Mesenchymal stem cell (in vitro differentiated cells and primary cell): ENCODE measurements at regions not wholly inside any gene's neighbourhood (a gene's known extent, or its start where the extent isn't known, plus 50 kb on each side); places are given as distances from the start of the nearest gene placed in this dataset.

Experiments used
- DNase-seq: peaks from one replicate; pipeline ENCODE4 v3.0.0-alpha.2; 2013
- H2AFZ ChIP-seq: one replicate; pipeline ENCODE4 v1.6.1; 2013; ENCODE audit warnings: low read depth, mild to moderate bottlenecking, control low read depth, inconsistent platforms, low read length, moderate library complexity
- H2AK5ac ChIP-seq: 2 replicates; pipeline ENCODE4 v1.6.1; 2013; ENCODE audit warnings: low read length, moderate library complexity, mild to moderate bottlenecking, inconsistent platforms; ENCODE audit not compliant: severe bottlenecking
- H2BK120ac ChIP-seq: one replicate; pipeline ENCODE4 v1.6.1; 2013; ENCODE audit warnings: low read depth, mild to moderate bottlenecking, inconsistent platforms, low read length, moderate library complexity
- H2BK12ac ChIP-seq, 2 experiments: one replicate each; pipeline ENCODE4 v1.6.1; 2013; ENCODE audit warnings: inconsistent platforms in 2 of 2, low read length in 2 of 2, mild to moderate bottlenecking in 2 of 2, moderate library complexity in 2 of 2, control low read depth in 1 of 2
- H2BK15ac ChIP-seq: one replicate; pipeline ENCODE4 v1.6.1; 2013; ENCODE audit warnings: mild to moderate bottlenecking, low read depth, inconsistent platforms; ENCODE audit not compliant: poor library complexity, severe bottlenecking
- H2BK5ac ChIP-seq: 2 replicates; pipeline ENCODE4 v1.6.1; 2013; ENCODE audit warnings: low read depth, mild to moderate bottlenecking, low read length, control low read depth, inconsistent platforms; ENCODE audit not compliant: poor library complexity, severe bottlenecking
- H3K14ac ChIP-seq, 2 experiments: one replicate each; pipeline ENCODE4 v1.6.1; 2013; ENCODE audit warnings: inconsistent platforms in 2 of 2, low read length in 2 of 2, control low read depth in 1 of 2, mild to moderate bottlenecking in 1 of 2, moderate library complexity in 1 of 2
- H3K18ac ChIP-seq, 2 experiments: one replicate each; pipeline ENCODE4 v1.6.1; 2013; ENCODE audit warnings: inconsistent platforms in 2 of 2, low read length in 2 of 2, control low read depth in 1 of 2, low read depth in 1 of 2, mild to moderate bottlenecking in 1 of 2
- H3K23ac ChIP-seq, 2 experiments: one replicate each; pipeline ENCODE4 v1.6.1; 2013; ENCODE audit warnings: inconsistent platforms in 2 of 2, low read length in 2 of 2, mild to moderate bottlenecking in 2 of 2, moderate library complexity in 2 of 2, control low read depth in 1 of 2
- H3K27ac ChIP-seq: 2 replicates; pipeline ENCODE4 v1.5.1; 2013; ENCODE audit warnings: mild to moderate bottlenecking, moderate library complexity, low read length, control low read depth, inconsistent platforms; ENCODE audit not compliant: poor library complexity, severe bottlenecking
- H3K27me3 ChIP-seq, 2 experiments: 2 replicates each; pipeline versions ENCODE4 v1.6.1 to v1.7.0; 2013; ENCODE audit warnings: low read length in 2 of 2, mild to moderate bottlenecking in 2 of 2, moderate library complexity in 2 of 2, control low read depth in 1 of 2, inconsistent platforms in 1 of 2; ENCODE audit not compliant: control insufficient read depth in 1 of 2, insufficient read depth in 1 of 2
- H3K36me3 ChIP-seq, 2 experiments: 2 replicates each; pipeline versions ENCODE4 v1.6.1 to v1.7.0; 2013; ENCODE audit warnings: low read length in 2 of 2, control low read depth in 1 of 2, inconsistent platforms in 1 of 2, low read depth in 1 of 2, mild to moderate bottlenecking in 1 of 2; ENCODE audit not compliant: insufficient read depth in 2 of 2, control insufficient read depth in 1 of 2
- H3K4ac ChIP-seq, 2 experiments: one replicate each; pipeline ENCODE4 v1.6.1; 2013; ENCODE audit warnings: inconsistent platforms in 2 of 2, low read length in 2 of 2, mild to moderate bottlenecking in 2 of 2, moderate library complexity in 2 of 2, control low read depth in 1 of 2, low read depth in 1 of 2
- H3K4me1 ChIP-seq: 2 replicates; pipeline ENCODE4 v1.6.1; 2013; ENCODE audit warnings: low read depth, low read length, control low read depth; ENCODE audit not compliant: control insufficient read depth, insufficient read depth
- H3K4me2 ChIP-seq: 2 replicates; pipeline ENCODE4 v1.6.1; 2013; ENCODE audit warnings: low read length, mild to moderate bottlenecking, inconsistent platforms; ENCODE audit not compliant: poor library complexity, severe bottlenecking
- H3K4me3 ChIP-seq, 2 experiments: 2 replicates each; pipeline versions ENCODE4 v1.5.1 to v1.7.0; 2013; ENCODE audit warnings: low read length in 2 of 2, mild to moderate bottlenecking in 2 of 2, control low read depth in 1 of 2, low read depth in 1 of 2; ENCODE audit not compliant: insufficient read depth in 1 of 2
- H3K79me1 ChIP-seq: replicated peaks from 2 replicates; pipeline ENCODE4 v1.6.1; 2013; ENCODE audit warnings: mild to moderate bottlenecking, control low read depth, low read length, inconsistent platforms; ENCODE audit not compliant: poor library complexity, severe bottlenecking
- H3K9ac ChIP-seq: 2 replicates; pipeline ENCODE4 v1.7.0; 2013; ENCODE audit warnings: mild to moderate bottlenecking, low read length, moderate library complexity
- H3K9me3 ChIP-seq: 2 replicates; pipeline ENCODE4 v1.7.0; 2013; ENCODE audit warnings: mild to moderate bottlenecking, low read length; ENCODE audit not compliant: control insufficient read depth
- H4K8ac ChIP-seq: one replicate; pipeline ENCODE4 v1.6.1; 2013; ENCODE audit warnings: inconsistent platforms, mild to moderate bottlenecking, low read length, moderate library complexity
- H4K91ac ChIP-seq: one replicate; pipeline ENCODE4 v1.6.1; 2013; ENCODE audit warnings: mild to moderate bottlenecking, low read length, inconsistent platforms
- WGBS: methylation state at CpG from one replicate; pipeline ENCODE4 v1.1.7; 2013; ENCODE audit warnings: mixed read lengths; 5-methylcytosine and 5-hydroxymethylcytosine counted together

DNA sequence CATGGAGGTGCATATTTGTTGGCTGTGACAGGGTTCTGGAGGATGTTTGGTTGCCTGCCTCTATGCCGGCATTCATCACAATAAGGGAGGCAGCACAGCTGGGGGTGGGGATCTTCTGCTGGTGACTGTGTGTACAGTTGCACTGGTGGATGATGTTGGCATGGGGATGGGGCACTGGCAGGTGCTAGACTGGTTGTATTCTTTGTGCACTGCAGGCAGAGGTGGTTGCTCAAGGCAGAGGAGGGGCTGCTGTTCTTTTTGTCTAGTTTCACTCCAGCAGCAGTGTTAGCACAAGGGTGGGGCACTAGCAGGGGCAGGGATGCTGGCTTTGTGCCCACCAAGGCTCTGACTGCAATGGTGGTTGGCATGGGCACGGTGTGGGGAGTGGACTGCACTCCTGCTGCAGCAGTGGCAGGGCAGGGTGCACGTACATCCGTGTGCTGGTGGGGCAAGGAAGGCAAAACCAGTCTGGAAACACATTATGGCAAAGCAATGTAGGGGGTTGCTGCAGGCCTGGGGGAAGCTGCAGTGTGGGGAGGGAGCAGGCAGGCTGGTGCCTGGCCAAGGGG, 69.3 kb downstream of the ISOC1 start:
- Histone ChIP-seq H3K9ac (no peak overlapping the region), H3K79me1 (no peaks in the 10 kb centered on the region), H3K18ac (no peak overlapping the region), H2BK15ac (no peak overlapping the region), H2AK5ac (no peak overlapping the region), H4K91ac (no peak overlapping the region), H3K4me2 (no peak overlapping the region), H2BK120ac (no peak overlapping the region), H3K9me3 (peaks cover 26% of the 10 kb centered on the region), H3K36me3 (no peaks in the 10 kb centered on the region), H3K14ac (peak overlapping the region in 1 of 2 experiments; percentile 80), H2BK12ac (no peak overlapping the region), H3K23ac (no peak overlapping the region), H3K4ac (no peak overlapping the region), H2AFZ (no peak overlapping the region), H4K8ac (no peak overlapping the region), H3K27me3 (no peaks in the 10 kb centered on the region), H3K4me1 (no peaks in the 10 kb centered on the region), H3K4me3 (no peak overlapping the region), H3K27ac (no peak overlapping the region), H2BK5ac (no peak overlapping the region)
- DNase-seq, result no peak
- 86% methylated on average over 4 of the region's 4 CpGs for WGBS

- no peak overlapping the region for H2BK5ac ChIP-seq
- H3K9ac ChIP-seq, result no peak overlapping the region
- H3K4me2 ChIP-seq, result no peak overlapping the region
- no peak overlapping the region for H2BK12ac ChIP-seq
- no peak overlapping the region for H3K14ac ChIP-seq
- no peak overlapping the region for H3K27ac ChIP-seq
- H3K18ac ChIP-seq, result no peak overlapping the region
- no peaks in the 10 kb centered on the region for H3K27me3 ChIP-seq
- H3K4me3 ChIP-seq, result no peak overlapping the region
- no peaks in the 10 kb centered on the region for H3K79me1 ChIP-seq
- H3K4me1 ChIP-seq, result no peaks in the 10 kb centered on the region
- no peak overlapping the region for H3K4ac ChIP-seq
- H3K9me3 ChIP-seq, result no peaks in the 10 kb centered on the region
- no peak overlapping the region for H2BK15ac ChIP-seq
- H2BK120ac ChIP-seq, result no peak overlapping the region
- no peak overlapping the region for H3K23ac ChIP-seq
- WGBS, result 100% methylated on average over 1 of the region's 1 CpG
- no peaks in the 10 kb centered on the region for H3K36me3 ChIP-seq
- H2AK5ac ChIP-seq, result no peak overlapping the region
- no peak overlapping the region for H4K8ac ChIP-seq
- H2AFZ ChIP-seq, result no peak overlapping the region
- H4K91ac ChIP-seq, result no peak overlapping the region
- no peak for DNase-seq
Observed at GRCh38 chr5:129170050-129170449, 75.5 kb downstream of the ISOC1 start.

- Histone ChIP-seq H3K23ac (no peak overlapping the region), H3K27me3 (no peaks in the 10 kb centered on the region), H3K4me1 (no peaks in the 10 kb centered on the region), H2BK15ac (no peak overlapping the region), H2AK5ac (no peak overlapping the region), H3K4me2 (no peak overlapping the region), H4K91ac (no peak overlapping the region), H3K4me3 (no peak overlapping the region), H2BK5ac (no peak overlapping the region), H3K14ac (no peak overlapping the region), H3K9ac (no peak overlapping the region), H4K8ac (no peak overlapping the region), H3K36me3 (no peaks in the 10 kb centered on the region), H3K79me1 (no peaks in the 10 kb centered on the region), H3K27ac (no peak overlapping the region), H3K9me3 (no peaks in the 10 kb centered on the region), H2BK120ac (no peak overlapping the region), H3K4ac (no peak overlapping the region), H2AFZ (no peak overlapping the region), H3K18ac (no peak overlapping the region), H2BK12ac (no peak overlapping the region)
- 90% methylated on average over 2 of the region's 2 CpGs for WGBS
- DNase-seq, result no peak
Observed at GRCh38 chr5:129171194-129171944, 76.8 kb downstream of the ISOC1 start.

DNA sequence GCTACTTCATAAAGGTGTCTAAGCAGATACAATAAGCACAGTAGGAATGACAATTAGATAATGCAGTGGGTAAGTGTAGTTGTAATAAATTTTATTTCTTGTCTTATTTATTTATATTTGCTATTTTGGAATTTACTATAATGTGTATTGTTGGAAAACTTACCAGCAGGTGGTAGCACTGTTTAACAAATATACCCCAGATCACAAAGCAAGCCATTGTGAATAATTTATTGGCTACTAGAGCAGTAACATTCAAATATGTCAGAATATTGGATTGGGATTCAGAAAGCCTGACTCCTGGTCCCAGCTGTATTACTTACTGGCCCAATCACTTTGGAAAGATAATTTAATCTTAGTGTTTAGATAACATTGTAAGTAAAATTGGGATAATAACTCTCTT, 78.0 kb downstream of the ISOC1 start:
- Histone ChIP-seq H3K79me1 (no peaks in the 10 kb centered on the region), H3K14ac (no peak overlapping the region)

More for the DNA sequence above, 78.0 kb downstream of the ISOC1 start:
- Histone ChIP-seq H3K9me3 (no peaks in the 10 kb centered on the region), H4K8ac (no peak overlapping the region), H3K23ac (no peak overlapping the region), H3K18ac (no peak overlapping the region), H2AK5ac (no peak overlapping the region), H3K27me3 (no peaks in the 10 kb centered on the region), H3K27ac (no peak overlapping the region), H4K91ac (no peak overlapping the region), H2BK5ac (no peak overlapping the region), H3K4ac (no peak overlapping the region), H3K36me3 (no peaks in the 10 kb centered on the region), H2AFZ (no peak overlapping the region), H3K4me2 (no peak overlapping the region), H2BK120ac (no peak overlapping the region), H2BK15ac (no peak overlapping the region), H2BK12ac (no peak overlapping the region), H3K9ac (no peak overlapping the region), H3K4me1 (no peaks in the 10 kb centered on the region), H3K4me3 (no peak overlapping the region)
- DNase-seq, result peak; percentile 39
